ENCODE measurements at regions not wholly inside any gene's neighbourhood (a gene's known extent, or its start where the extent isn't known, plus 50 kb on each side); places are given as distances from the start of the nearest gene placed in this dataset.

- DNase-seq (ENCODE audit: low read depth, low spot score) (no peak), FAIRE-seq (no peak)
- Histone ChIP-seq H3K36me3 (ENCODE audit: control insufficient read depth in 2 of 2, extremely low read depth in 1 of 2, insufficient read depth in 2 of 2, low read length in 2 of 2) (no peaks in the 10 kb centered on the region), H3K4me3 (replicated peaks in 1 of 3; ENCODE audit: insufficient read depth in 1 of 3, low read depth in 1 of 3, low read length in 3 of 3) (no peak overlapping the region), H2AFZ (ENCODE audit: low read depth, low read length) (no peak overlapping the region), H3K4me1 (ENCODE audit: control insufficient read depth, extremely low read depth, insufficient read depth, low read length) (no peaks in the 10 kb centered on the region), H3K27ac (ENCODE audit: insufficient read depth, low read depth, low read length) (no peak overlapping the region), H3K9ac (replicated peaks; ENCODE audit: extremely low read depth, insufficient read depth, low read length) (no peak overlapping the region), H3K4me2 (ENCODE audit: insufficient read depth, low read length) (no peak overlapping the region), H4K20me1 (replicated peaks; ENCODE audit: control insufficient read depth, extremely low read depth, insufficient read depth, low read length) (no peaks in the 10 kb centered on the region), H3K9me3 (replicated peaks; ENCODE audit: control insufficient read depth, insufficient read depth, low read length) (no peaks in the 10 kb centered on the region), H3K27me3 (ENCODE audit: control insufficient read depth in 2 of 2, insufficient read depth in 2 of 2, low read length in 2 of 2) (no peaks in the 10 kb centered on the region), H3K79me2 (ENCODE audit: control insufficient read depth, insufficient read depth, low read length) (no peaks in the 10 kb centered on the region), H3K9me1 (replicated peaks; ENCODE audit: control insufficient read depth, extremely low read depth, insufficient read depth, low read length) (no peaks in the 10 kb centered on the region)
- BruUV-seq (replicated peaks): no TSS peak
- dilution Hi-C loops (cut with MboI; ENCODE audit: extremely low pct_ligation_motif_present, low sequenced_read_pairs): no loop called here
- ChIA-PET POLR2A (no interaction called here), CTCF (interaction anchor here (1.1 to 1.2 kb wide), 2 partner anchors 12 to 116 kb away, joined by 3 read pairs; no protein-coding TSS in a partner anchor)
- TF ChIP-seq MYC (IDR thresholded peaks at IDR 0.05; ENCODE audit: low read depth, low read length): no peak
- no peak for TF ChIP-seq JUN (IDR thresholded peaks at IDR 0.05; ENCODE audit: borderline replicate concordance, insufficient read depth, insufficient read length, low read depth)
- no peak for TF ChIP-seq MAX (IDR thresholded peaks at IDR 0.05; ENCODE audit: insufficient read depth, insufficient read length)
- TF ChIP-seq POLR2A (IDR thresholded peaks at IDR 0.05; ENCODE audit: low read depth, low read length): no peak
- no peak for TF ChIP-seq FOS (IDR thresholded peaks at IDR 0.05; ENCODE audit: borderline replicate concordance, insufficient read depth, low read length)
- TF ChIP-seq POLR2AphosphoS5 (IDR thresholded peaks at IDR 0.05; ENCODE audit: insufficient read depth, low read depth, low read length): no peak
- intact Hi-C loops (cut with micrococcal nuclease): no loop called here
These were observed 135.1 kb downstream of the TLR5 start for GRCh38 chr1:223007935-223008334.

GRCh38 chr1:223008808-223009207, 134.2 kb downstream of the TLR5 start:
- no peaks in the 10 kb centered on the region for H4K20me1 ChIP-seq (replicated peaks; ENCODE audit: control insufficient read depth, extremely low read depth, insufficient read depth, low read length)
- POLR2A ChIA-PET: no interaction called here
- H3K9ac ChIP-seq (replicated peaks; ENCODE audit: extremely low read depth, insufficient read depth, low read length): no peak overlapping the region
- H3K4me2 ChIP-seq (ENCODE audit: insufficient read depth, low read length): no peak overlapping the region
- no peaks in the 10 kb centered on the region for H3K27me3 ChIP-seq (ENCODE audit: control insufficient read depth in 2 of 2, insufficient read depth in 2 of 2, low read length in 2 of 2)
- H3K36me3 ChIP-seq (ENCODE audit: control insufficient read depth in 2 of 2, extremely low read depth in 1 of 2, insufficient read depth in 2 of 2, low read length in 2 of 2): no peaks in the 10 kb centered on the region
- CTCF ChIA-PET: interaction anchor here (1.1 kb wide), 1 partner anchor 13 kb away, joined by 3 read pairs; no protein-coding TSS in a partner anchor
- H3K4me3 ChIP-seq (replicated peaks in 1 of 3; ENCODE audit: insufficient read depth in 1 of 3, low read depth in 1 of 3, low read length in 3 of 3): no peak overlapping the region
- H3K9me3 ChIP-seq (replicated peaks; ENCODE audit: control insufficient read depth, insufficient read depth, low read length): no peaks in the 10 kb centered on the region
- no TSS peak for BruUV-seq (replicated peaks)
- no peaks in the 10 kb centered on the region for H3K4me1 ChIP-seq (ENCODE audit: control insufficient read depth, extremely low read depth, insufficient read depth, low read length)
- DNase-seq (ENCODE audit: low read depth, low spot score) (no peak), FAIRE-seq (no peak)
- H3K27ac ChIP-seq (ENCODE audit: insufficient read depth, low read depth, low read length): no peak overlapping the region
- intact Hi-C loops (cut with micrococcal nuclease): loop anchor here (1.0 kb wide), 1 partner anchor 15 kb away; no protein-coding TSS in a partner anchor
- no peak for TF ChIP-seq EZH2 (IDR thresholded peaks at IDR 0.05; ENCODE audit: borderline replicate concordance, low read depth, low read length, severe bottlenecking)
- TF ChIP-seq MYC (IDR thresholded peaks at IDR 0.05; ENCODE audit: low read depth, low read length): no peak
- no peak for TF ChIP-seq CTCF (IDR thresholded peaks at IDR 0.05; ENCODE audit: extremely low read depth in 1 of 2, insufficient read depth in 1 of 2, low read depth in 1 of 2, low read length in 2 of 2)
- TF ChIP-seq POLR2AphosphoS5 (IDR thresholded peaks at IDR 0.05; ENCODE audit: insufficient read depth, low read depth, low read length): no peak
- TF ChIP-seq FOS (IDR thresholded peaks at IDR 0.05; ENCODE audit: borderline replicate concordance, insufficient read depth, low read length): no peak
- no peak for TF ChIP-seq GATA2 (IDR thresholded peaks at IDR 0.05; ENCODE audit: insufficient read depth, insufficient read length, low read depth, low read length)
- TF ChIP-seq JUN (IDR thresholded peaks at IDR 0.05; ENCODE audit: borderline replicate concordance, insufficient read depth, insufficient read length, low read depth): no peak
- no peak for TF ChIP-seq MAX (IDR thresholded peaks at IDR 0.05; ENCODE audit: insufficient read depth, insufficient read length)
- TF ChIP-seq POLR2A (IDR thresholded peaks at IDR 0.05; ENCODE audit: low read depth, low read length): no peak
- dilution Hi-C loops (cut with MboI; ENCODE audit: extremely low pct_ligation_motif_present, low sequenced_read_pairs): no loop called here
- no peak overlapping the region for H2AFZ ChIP-seq (ENCODE audit: low read depth, low read length)
- no peaks in the 10 kb centered on the region for H3K79me2 ChIP-seq (ENCODE audit: control insufficient read depth, insufficient read depth, low read length)
- H3K9me1 ChIP-seq (replicated peaks; ENCODE audit: control insufficient read depth, extremely low read depth, insufficient read depth, low read length): no peaks in the 10 kb centered on the region
